A549 (cell line): ENCODE measurements at regions not wholly inside any gene's neighbourhood (a gene's known extent, or its start where the extent isn't known, plus 50 kb on each side); places are given as distances from the start of the nearest gene placed in this dataset.

Experiments
- ATAC-seq, 2 experiments: fragments of 200-7000 bp in 1 of 2; fragments of >200 bp in 1 of 2; cut with Nextera tagmentation in 1 of 2; cut with Tn5 transposase in 1 of 2; 3 replicates each; pipeline versions ENCODE4 v1.8.0 to v1.9.1; 2018 to 2020; ENCODE audit warnings: mild to moderate bottlenecking in 1 of 2, moderate library complexity in 1 of 2
- CTCF ChIA-PET: fragments of 300-600 bp; sonication (Branson Sonifier 250); formaldehyde crosslinking; extraction: SDS; loops from one replicate; lab custom pipeline; 2021; ENCODE audit warnings: antibody characterized with exemption, inconsistent platforms; lab: Yijun Ruan, JAX
- POLR2A ChIA-PET: fragments of 350-600 bp; formaldehyde crosslinking; extraction: SDS; loops from one replicate; lab custom pipeline; 2021; ENCODE audit warnings: antibody characterized with exemption, inconsistent platforms; lab: Yijun Ruan, JAX
- DNase-seq, 2 experiments: peaks; one replicate each; pipeline versions ENCODE4 v3.0.0 to v3.0.0-alpha.2; 2011 to 2016; ENCODE audit warnings: low read depth in 1 of 2, low spot score in 1 of 2
- FAIRE-seq: peaks from 2 replicates; lab custom pipeline; 2011; peaks lifted over from hg19 to GRCh38; lab: Jason Lieb, UNC
- H3K27ac ChIP-seq, 2 experiments: fragments of >200 bp; sonication (Bioruptor Twin); formaldehyde crosslinking; 3 replicates each; pipeline ENCODE4 v1.5.1; 2016 to 2017
- H3K4me1 ChIP-seq: fragments of >200 bp; sonication (Bioruptor Twin); formaldehyde crosslinking; 3 replicates; pipeline ENCODE4 v1.6.1; 2016
- H3K4me2 ChIP-seq: fragments of >200 bp; sonication (Bioruptor Twin); formaldehyde crosslinking; 3 replicates; pipeline ENCODE4 v1.6.1; 2016
- H3K4me3 ChIP-seq: fragments of >200 bp; sonication (Bioruptor Twin); formaldehyde crosslinking; 3 replicates; pipeline ENCODE4 v1.5.1; 2016
- H3K9me3 ChIP-seq: fragments of >200 bp; sonication (Bioruptor Twin); formaldehyde crosslinking; 3 replicates; pipeline ENCODE4 v1.6.1; 2016
- CBX8 ChIP-seq: fragments of 200-600 bp; sonication (generic); IDR thresholded peaks from 2 replicates; pipeline ENCODE4 v1.6.1; 2016
- CEBPB ChIP-seq, 2 experiments: fragments of >200 bp in 1 of 2; sonication (Bioruptor Twin) in 1 of 2; formaldehyde crosslinking in 1 of 2; IDR thresholded peaks; 2 replicates each; pipeline ENCODE4 v1.6.1; 2012 to 2016
- CTCF ChIP-seq: fragments of >200 bp; sonication (Bioruptor Twin); formaldehyde crosslinking; IDR thresholded peaks from 3 replicates; pipeline ENCODE4 v1.5.1; 2016
- E2F6 ChIP-seq: IDR thresholded peaks from 2 replicates; pipeline ENCODE4 v1.6.1; 2012; ENCODE audit warnings: low read depth, borderline replicate concordance
- EP300 ChIP-seq, 2 experiments: fragments of >200 bp; sonication (Bioruptor Twin); formaldehyde crosslinking; IDR thresholded peaks; 2 replicates in 1 of 2; 3 replicates in 1 of 2; pipeline ENCODE4 v1.6.1; 2016 to 2017
- ESRRA ChIP-seq: fragments of 150-350 bp; IDR thresholded peaks from 2 replicates; pipeline ENCODE4 v1.6.1; 2014; ENCODE audit warnings: mild to moderate bottlenecking, low read length, borderline replicate concordance
- FOSL2 ChIP-seq, 2 experiments: fragments of 450-650 bp in 1 of 2; fragments of >200 bp in 1 of 2; sonication (Bioruptor Twin) in 1 of 2; formaldehyde crosslinking; IDR thresholded peaks; 2 replicates each; pipeline versions ENCODE4 v1.5.0 to v1.6.1; 2016 to 2020; ENCODE audit warnings: mild to moderate bottlenecking in 1 of 2, moderate library complexity in 1 of 2
- FOXS1 ChIP-seq: fragments of 250-450 bp; sonication (Bioruptor Pico); IDR thresholded peaks from 2 replicates; pipeline ENCODE4 v1.5.0; 2020; ENCODE audit warnings: mild to moderate bottlenecking, moderate library complexity
- HEYL ChIP-seq: fragments of 250-450 bp; sonication (Bioruptor Pico); IDR thresholded peaks from 2 replicates; pipeline ENCODE4 v1.8.0; 2021; ENCODE audit warnings: mild to moderate bottlenecking, moderate library complexity
- HOXA7 ChIP-seq: fragments of 250-450 bp; sonication (Bioruptor Pico); IDR thresholded peaks from 2 replicates; pipeline ENCODE4 v1.5.0; 2020; ENCODE audit warnings: mild to moderate bottlenecking, moderate library complexity
- MAZ ChIP-seq: fragments of 150-350 bp; IDR thresholded peaks from 2 replicates; pipeline ENCODE4 v1.6.1; 2014; ENCODE audit warnings: antibody characterized with exemption, low read depth, low read length, borderline replicate concordance
- NPAS2 ChIP-seq: fragments of 250-450 bp; sonication (Bioruptor Pico); IDR thresholded peaks from 2 replicates; pipeline ENCODE4 v1.8.0; 2022; ENCODE audit warnings: mild to moderate bottlenecking, moderate library complexity, borderline replicate concordance
- PHF8 ChIP-seq: fragments of 200-600 bp; sonication (generic); IDR thresholded peaks from 2 replicates; pipeline ENCODE4 v1.6.1; 2016; ENCODE audit warnings: low read depth, mild to moderate bottlenecking, antibody characterized with exemption, moderate library complexity, borderline replicate concordance
- POLR2A ChIP-seq: IDR thresholded peaks from 2 replicates; pipeline ENCODE4 v1.6.1; 2012; ENCODE audit warnings: mild to moderate bottlenecking, low read length
- RAD21 ChIP-seq, 2 experiments: fragments of >200 bp in 1 of 2; sonication (Bioruptor Twin) in 1 of 2; formaldehyde crosslinking in 1 of 2; IDR thresholded peaks in 1 of 2; conservative IDR thresholded peaks in 1 of 2; 2 replicates in 1 of 2; 3 replicates in 1 of 2; pipeline ENCODE4 v1.6.1; 2012 to 2018; ENCODE audit warnings: inconsistent platforms in 1 of 2
- RNF2 ChIP-seq: fragments of 200-600 bp; sonication (generic); IDR thresholded peaks from 2 replicates; pipeline ENCODE4 v1.6.1; 2016; ENCODE audit warnings: low read depth, mild to moderate bottlenecking, antibody characterized with exemption, moderate library complexity, borderline replicate concordance
- TFCP2L1 ChIP-seq: fragments of 250-450 bp; sonication (Bioruptor Pico); IDR thresholded peaks from 2 replicates; pipeline ENCODE4 v1.5.0; 2021; ENCODE audit warnings: mild to moderate bottlenecking
- WGBS: methylation state at CpG from one replicate; pipeline ENCODE4 v1.1.6; 2017; ENCODE audit errors: missing lambda C conversion rate; 5-methylcytosine and 5-hydroxymethylcytosine counted together

GRCh38 chr17:33457477-33457876, 164.4 kb upstream of the ASIC2 start (continued):
- TF ChIP-seq FOSL2 (IDR thresholded peaks at IDR 0.05): no peak
- TF ChIP-seq FOSL2 (CRISPR knock-in tag; IDR thresholded peaks at IDR 0.05): no peak
- no peak for TF ChIP-seq ESRRA
- no peak for TF ChIP-seq RNF2
- no peak for TF ChIP-seq POLR2A
- no peak for TF ChIP-seq CEBPB (IDR thresholded peaks at IDR 0.05)
- TF ChIP-seq E2F6: no peak

- WGBS: 28% methylated on average over 17 of the region's 17 CpGs
- ATAC-seq: no peak
- H3K4me3 ChIP-seq: no peak overlapping the region
- H3K27ac ChIP-seq: no peak overlapping the region
- no peak for FAIRE-seq
- H3K4me1 ChIP-seq: no peaks in the 10 kb centered on the region
- no peak for TF ChIP-seq FOSL2 (IDR thresholded peaks at IDR 0.05)
- no peak for TF ChIP-seq FOSL2 (CRISPR knock-in tag; IDR thresholded peaks at IDR 0.05)
- TF ChIP-seq HOXA7 (CRISPR knock-in tag): no peak
- no peak for TF ChIP-seq NPAS2
- no peak for TF ChIP-seq TFCP2L1 (CRISPR knock-in tag)
- TF ChIP-seq RAD21 (conservative IDR thresholded peaks at IDR 0.05 in 1 of 2, IDR thresholded peaks at IDR 0.05 in 1 of 2): no peak
- no peak for TF ChIP-seq EP300 (IDR thresholded peaks at IDR 0.05)
- no peaks in the 10 kb centered on the region for H3K9me3 ChIP-seq
- DNase-seq: no peak
- CTCF ChIA-PET: interaction anchor here (1.6 kb wide), 1 partner anchor 59 kb away, joined by 4 read pairs; no protein-coding TSS in a partner anchor
- H3K4me2 ChIP-seq: no peak overlapping the region
- POLR2A ChIA-PET: no interaction called here
Measured at GRCh38 chr17:33459078-33459940, 166.2 kb upstream of the ASIC2 start.

- no peak for ATAC-seq
- Histone ChIP-seq H3K27ac (no peak overlapping the region), H3K4me3 (no peak overlapping the region), H3K4me1 (no peaks in the 10 kb centered on the region), H3K4me2 (no peak overlapping the region), H3K9me3 (no peaks in the 10 kb centered on the region)
- TF ChIP-seq PHF8 (no peak), NPAS2 (no peak), FOXS1 (CRISPR knock-in tag) (no peak), HEYL (CRISPR knock-in tag) (no peak), E2F6 (no peak)
- FAIRE-seq: no peak
- CTCF ChIA-PET: interaction anchor here (1.0 to 1.6 kb wide), 3 partner anchors 9 to 58 kb away, joined by 3 to 5 read pairs (median 4); no protein-coding TSS in a partner anchor
- POLR2A ChIA-PET: no interaction called here
- 0% methylated on average over 4 of the region's 4 CpGs for WGBS
- DNase-seq: no peak
Measured at GRCh38 chr17:33460781-33461450, 167.8 kb upstream of the ASIC2 start.

- FAIRE-seq (no peak), DNase-seq (no peak), ATAC-seq (no peak)
- ChIA-PET CTCF (no interaction called here), POLR2A (no interaction called here)
- Histone ChIP-seq H3K9me3 (no peaks in the 10 kb centered on the region), H3K4me2 (no peak overlapping the region), H3K27ac (no peak overlapping the region), H3K4me1 (no peaks in the 10 kb centered on the region), H3K4me3 (no peak overlapping the region)
- no peak for TF ChIP-seq MAZ
- no peak for TF ChIP-seq CTCF
- no peak for TF ChIP-seq CBX8
Measured at GRCh38 chr17:33463887-33464286, 170.8 kb upstream of the ASIC2 start.
